Activated CD8-positive, alpha-beta T cell treated with anti-CD3 and anti-CD28 coated beads for 36 hours (primary cell): ENCODE measurements at regions not wholly inside any gene's neighbourhood (a gene's known extent, or its start where the extent isn't known, plus 50 kb on each side); places are given as distances from the start of the nearest gene placed in this dataset.

Experiments
- ATAC-seq: fragments of 200-7000 bp; cut with Tn5 transposase; one replicate; pipeline ENCODE4 v1.10.0; 2021; ENCODE audit warnings: mild to moderate bottlenecking, moderate library complexity
- CTCF ChIA-PET: fragments of 350-600 bp; sonication (Branson Sonifier 250); formaldehyde crosslinking; loops from one replicate; lab custom pipeline; 2021; ENCODE audit warnings: antibody characterized with exemption; lab: Charles Lee
- POLR2A ChIA-PET: fragments of 350-600 bp; sonication (Branson Sonifier 250); formaldehyde crosslinking; loops from one replicate; lab custom pipeline; 2021; ENCODE audit warnings: antibody characterized with exemption; lab: Charles Lee
- DNase-seq: peaks from one replicate; pipeline ENCODE4 v3.0.0-alpha.2; 2020
- H3K27ac Mint-ChIP-seq: one replicate; pipeline ENCODE4 v1.8.0; 2021; ENCODE audit warnings: mild to moderate bottlenecking, mixed read lengths
- H3K27me3 Mint-ChIP-seq: one replicate; pipeline ENCODE4 v1.8.0; 2021; ENCODE audit warnings: mixed read lengths
- H3K36me3 Mint-ChIP-seq: one replicate; pipeline ENCODE4 v1.8.0; 2021; ENCODE audit warnings: low read depth, mixed read lengths
- H3K4me1 Mint-ChIP-seq: one replicate; pipeline ENCODE4 v1.8.0; 2021; ENCODE audit warnings: low read depth, mixed read lengths
- H3K4me3 Mint-ChIP-seq: one replicate; pipeline ENCODE4 v1.8.0; 2021; ENCODE audit warnings: mild to moderate bottlenecking, moderate library complexity, mixed read lengths
- H3K9me3 Mint-ChIP-seq: one replicate; pipeline ENCODE4 v1.8.0; 2021; ENCODE audit warnings: mixed read lengths
- CTCF ChIP-seq: fragments of 200-600 bp; IDR thresholded peaks from one replicate; pipeline ENCODE4 v1.8.0; 2022; ENCODE audit warnings: antibody characterized with exemption, mild to moderate bottlenecking
- intact Hi-C: fragments of 100-400 bp; cut with micrococcal nuclease; formaldehyde crosslinking; loops from one replicate; pipeline ENCODE4 v1.10.0; 2022

- H3K27ac Mint-ChIP-seq: no peak overlapping the region
- H3K4me3 Mint-ChIP-seq: no peak overlapping the region
- no peak for ATAC-seq
- H3K27me3 Mint-ChIP-seq: peaks cover 2% of the 10 kb centered on the region
- no peak for TF ChIP-seq CTCF
- ChIA-PET POLR2A (no interaction called here), CTCF (no interaction called here)
- DNase-seq: no peak
- intact Hi-C loops: no loop called here
- H3K4me1 Mint-ChIP-seq: no peaks in the 10 kb centered on the region
- H3K36me3 Mint-ChIP-seq: no peaks in the 10 kb centered on the region
- H3K9me3 Mint-ChIP-seq: no peaks in the 10 kb centered on the region
Observed at GRCh38 chr4:158020734-158021346, 152.0 kb downstream of the GASK1B start.

GRCh38 chr4:158020176-158020575, 152.6 kb downstream of the GASK1B start:
- no peaks in the 10 kb centered on the region for H3K4me1 Mint-ChIP-seq
- no peak overlapping the region for H3K4me3 Mint-ChIP-seq
- intact Hi-C loops: no loop called here
- ATAC-seq: no peak
- peaks cover 2% of the 10 kb centered on the region for H3K27me3 Mint-ChIP-seq
- CTCF ChIA-PET: no interaction called here
- DNase-seq: no peak
- H3K27ac Mint-ChIP-seq: no peak overlapping the region
- POLR2A ChIA-PET: no interaction called here
- H3K36me3 Mint-ChIP-seq: no peaks in the 10 kb centered on the region
- TF ChIP-seq CTCF: no peak
- H3K9me3 Mint-ChIP-seq: no peaks in the 10 kb centered on the region

- intact Hi-C loops: no loop called here
- no peak for DNase-seq
- TF ChIP-seq CTCF: no peak
- ATAC-seq: no peak
- H3K36me3 Mint-ChIP-seq: no peaks in the 10 kb centered on the region
- POLR2A ChIA-PET: no interaction called here
- no peaks in the 10 kb centered on the region for H3K9me3 Mint-ChIP-seq
- no peak overlapping the region for H3K4me3 Mint-ChIP-seq
- CTCF ChIA-PET: no interaction called here
- H3K27ac Mint-ChIP-seq: no peak overlapping the region
- no peaks in the 10 kb centered on the region for H3K4me1 Mint-ChIP-seq
- H3K27me3 Mint-ChIP-seq: peaks cover 2% of the 10 kb centered on the region
Observed at GRCh38 chr4:158018831-158019230, 154.0 kb downstream of the GASK1B start.

GRCh38 chr4:158018221-158018830, 154.5 kb downstream of the GASK1B start:
- intact Hi-C loops: no loop called here
- no peaks in the 10 kb centered on the region for H3K9me3 Mint-ChIP-seq
- POLR2A ChIA-PET: no interaction called here
- DNase-seq (no peak), ATAC-seq (no peak)
- TF ChIP-seq CTCF: no peak
- peaks cover 2% of the 10 kb centered on the region for H3K27me3 Mint-ChIP-seq
- no peak overlapping the region for H3K4me3 Mint-ChIP-seq
- H3K36me3 Mint-ChIP-seq: no peaks in the 10 kb centered on the region
- CTCF ChIA-PET: no interaction called here
- no peak overlapping the region for H3K27ac Mint-ChIP-seq
- no peaks in the 10 kb centered on the region for H3K4me1 Mint-ChIP-seq

- H3K36me3 Mint-ChIP-seq: no peaks in the 10 kb centered on the region
- POLR2A ChIA-PET: no interaction called here
- TF ChIP-seq CTCF: no peak
- H3K27me3 Mint-ChIP-seq: peaks cover 2% of the 10 kb centered on the region
- no peaks in the 10 kb centered on the region for H3K4me1 Mint-ChIP-seq
- H3K9me3 Mint-ChIP-seq: no peaks in the 10 kb centered on the region
- intact Hi-C loops: no loop called here
- CTCF ChIA-PET: no interaction called here
- H3K4me3 Mint-ChIP-seq: no peak overlapping the region
- no peak overlapping the region for H3K27ac Mint-ChIP-seq
- DNase-seq (no peak), ATAC-seq (no peak)
Observed at GRCh38 chr4:158016511-158016910, 156.3 kb downstream of the GASK1B start.
